H9 (cell line): ENCODE measurements at regions not wholly inside any gene's neighbourhood (a gene's known extent, or its start where the extent isn't known, plus 50 kb on each side); places are given as distances from the start of the nearest gene placed in this dataset.
"Not testable (repeated sequence)": the region's sequence is repeated elsewhere in the genome, so short reads cannot be mapped to it uniquely, and the experiment has no call there.

Experiments used
- DNase-seq: peaks from one replicate; pipeline ENCODE4 v3.0.0-alpha.2; 2017
- H2AFZ ChIP-seq: one replicate; pipeline ENCODE4 v1.6.1; 2013; ENCODE audit warnings: mild to moderate bottlenecking, low read length, control low read depth, moderate library complexity
- H2AK5ac ChIP-seq: 2 replicates; pipeline ENCODE4 v1.6.1; 2013; ENCODE audit warnings: low read length, control low read depth, mixed read lengths; ENCODE audit not compliant: insufficient read length
- H2BK120ac ChIP-seq: one replicate; pipeline ENCODE4 v1.6.1; 2013; ENCODE audit warnings: low read depth, mild to moderate bottlenecking, low read length, control low read depth, inconsistent platforms; ENCODE audit not compliant: poor library complexity, severe bottlenecking
- H2BK12ac ChIP-seq: 2 replicates; pipeline ENCODE4 v1.6.1; 2013; ENCODE audit warnings: low read length, control low read depth, mixed read lengths, low read depth; ENCODE audit not compliant: insufficient read length
- H2BK15ac ChIP-seq: 2 replicates; pipeline ENCODE4 v1.6.1; 2013; ENCODE audit warnings: low read depth, low read length, control low read depth
- H2BK20ac ChIP-seq: one replicate; pipeline ENCODE4 v1.6.1; 2013; ENCODE audit warnings: low read depth, mild to moderate bottlenecking, low read length, control low read depth, inconsistent platforms; ENCODE audit not compliant: poor library complexity, severe bottlenecking
- H2BK5ac ChIP-seq: 2 replicates; pipeline ENCODE4 v1.6.1; 2013; ENCODE audit warnings: low read length, control low read depth, mixed read lengths; ENCODE audit not compliant: insufficient read length
- H3K14ac ChIP-seq: 2 replicates; pipeline ENCODE4 v1.6.1; 2013; ENCODE audit warnings: low read length, control low read depth; ENCODE audit not compliant: insufficient read depth
- H3K18ac ChIP-seq: 2 replicates; pipeline ENCODE4 v1.6.1; 2013; ENCODE audit warnings: low read depth, mild to moderate bottlenecking, mixed read lengths, low read length, control low read depth; ENCODE audit not compliant: insufficient read length
- H3K23ac ChIP-seq: 2 replicates; pipeline ENCODE4 v1.6.1; 2013; ENCODE audit warnings: low read length, control low read depth, mixed read lengths, low read depth; ENCODE audit not compliant: insufficient read length
- H3K23me2 ChIP-seq: 2 replicates; pipeline ENCODE4 v1.6.1; 2013; ENCODE audit warnings: low read depth, mild to moderate bottlenecking, mixed read lengths, low read length, control low read depth; ENCODE audit not compliant: insufficient read length, poor library complexity, severe bottlenecking
- H3K27ac ChIP-seq: 2 replicates; pipeline ENCODE4 v1.5.1; 2013; ENCODE audit warnings: low read length, control low read depth, mixed read lengths, low read depth; ENCODE audit not compliant: insufficient read length
- H3K27me3 ChIP-seq: 2 replicates; pipeline ENCODE4 v1.6.1; 2013; ENCODE audit warnings: low read length, control low read depth, inconsistent platforms; ENCODE audit not compliant: insufficient read depth
- H3K4ac ChIP-seq: 2 replicates; pipeline ENCODE4 v1.6.1; 2013; ENCODE audit warnings: low read depth, mild to moderate bottlenecking, control low read depth, inconsistent platforms, low read length, moderate library complexity
- H3K4me1 ChIP-seq: 2 replicates; pipeline ENCODE4 v1.6.1; 2013; ENCODE audit warnings: low read length, control low read depth, inconsistent platforms; ENCODE audit not compliant: insufficient read depth
- H3K4me2 ChIP-seq: 2 replicates; pipeline ENCODE4 v1.6.1; 2013; ENCODE audit warnings: low read length, control low read depth, mixed read lengths; ENCODE audit not compliant: insufficient read length, insufficient read depth
- H3K56ac ChIP-seq: 2 replicates; pipeline ENCODE4 v1.6.1; 2013; ENCODE audit warnings: low read depth, mild to moderate bottlenecking, mixed read lengths, low read length, control low read depth; ENCODE audit not compliant: insufficient read length
- H3K79me1 ChIP-seq: 2 replicates; pipeline ENCODE4 v1.6.1; 2013; ENCODE audit warnings: low read depth, mild to moderate bottlenecking, moderate library complexity, low read length, control low read depth, inconsistent platforms; ENCODE audit not compliant: insufficient read depth, poor library complexity, severe bottlenecking
- H3K79me2 ChIP-seq: 2 replicates; pipeline ENCODE4 v1.6.1; 2013; ENCODE audit warnings: low read length, control low read depth, inconsistent platforms; ENCODE audit not compliant: insufficient read depth
- H3K9ac ChIP-seq: 2 replicates; pipeline ENCODE4 v1.6.1; 2013; ENCODE audit warnings: low read length, control low read depth, mixed read lengths; ENCODE audit not compliant: insufficient read length; ENCODE audit errors: extremely low read depth
- H3K9me3 ChIP-seq: one replicate; pipeline ENCODE4 v1.6.1; 2013; ENCODE audit warnings: low read depth, low read length, inconsistent platforms; ENCODE audit not compliant: control insufficient read depth
- H3T11ph ChIP-seq: one replicate; pipeline ENCODE4 v1.6.1; 2013; ENCODE audit warnings: mild to moderate bottlenecking, low read length, control low read depth, inconsistent platforms
- H4K20me1 ChIP-seq: one replicate; pipeline ENCODE4 v1.6.1; 2013; ENCODE audit not compliant: control insufficient read depth, insufficient read length, insufficient read depth
- H4K5ac ChIP-seq: 2 replicates; pipeline ENCODE4 v1.6.1; 2013; ENCODE audit warnings: low read depth, mild to moderate bottlenecking, mixed read lengths, low read length, control low read depth; ENCODE audit not compliant: insufficient read length
- H4K8ac ChIP-seq: replicated peaks from 2 replicates; pipeline ENCODE4 v1.6.1; 2013; ENCODE audit warnings: low read length, control low read depth, mixed read lengths, low read depth; ENCODE audit not compliant: insufficient read length
- H4K91ac ChIP-seq: 2 replicates; pipeline ENCODE4 v1.6.1; 2013; ENCODE audit warnings: low read depth, mild to moderate bottlenecking, moderate library complexity, mixed read lengths, low read length, control low read depth; ENCODE audit not compliant: insufficient read length
- H3K27ac Mint-ChIP-seq, 3 experiments: 2 replicates in 2 of 3; 3 replicates in 1 of 3; pipeline ENCODE4 v1.8.0; 2020 to 2021; ENCODE audit warnings: mixed read lengths in 3 of 3, mild to moderate bottlenecking in 1 of 3, moderate library complexity in 1 of 3
- H3K27me3 Mint-ChIP-seq: 2 replicates; pipeline ENCODE4 v1.8.0; 2021; ENCODE audit warnings: low read depth, mild to moderate bottlenecking, moderate library complexity, mixed read lengths
- H3K36me3 Mint-ChIP-seq, 3 experiments: 2 replicates in 2 of 3; 3 replicates in 1 of 3; pipeline ENCODE4 v1.8.0; 2020 to 2021; ENCODE audit warnings: low read depth in 3 of 3, mixed read lengths in 3 of 3; ENCODE audit not compliant: insufficient read depth in 1 of 3
- H3K4me1 Mint-ChIP-seq, 2 experiments: 2 replicates each; pipeline ENCODE4 v1.8.0; 2020; ENCODE audit warnings: mixed read lengths in 2 of 2
- H3K4me3 Mint-ChIP-seq, 2 experiments: 2 replicates in 1 of 2; 3 replicates in 1 of 2; pipeline ENCODE4 v1.8.0; 2020 to 2021; ENCODE audit warnings: mild to moderate bottlenecking in 2 of 2, mixed read lengths in 2 of 2, moderate library complexity in 1 of 2
- H3K9me3 Mint-ChIP-seq, 2 experiments: 2 replicates in 1 of 2; 3 replicates in 1 of 2; pipeline ENCODE4 v1.8.0; 2020; ENCODE audit warnings: mild to moderate bottlenecking in 2 of 2, mixed read lengths in 2 of 2, moderate library complexity in 1 of 2
- WGBS: extraction: QIAGEN DNeasy Blood & Tissue Kit; methylation state at CpG from one replicate; pipeline ENCODE4 v1.1.7; 2013; ENCODE audit warnings: missing lambda C conversion rate, low lambda C conversion rate, mixed read lengths; ENCODE audit not compliant: insufficient read length; ENCODE audit errors: extremely low coverage; 5-methylcytosine and 5-hydroxymethylcytosine counted together
- TF ChIP-seq, protein P1 (sequence below): fragments of 200-600 bp; sonication (generic); conservative IDR thresholded peaks from 3 replicates; pipeline ENCODE4 v1.8.0; 2021; ENCODE audit warnings: antibody characterized with exemption, mild to moderate bottlenecking

DNA sequence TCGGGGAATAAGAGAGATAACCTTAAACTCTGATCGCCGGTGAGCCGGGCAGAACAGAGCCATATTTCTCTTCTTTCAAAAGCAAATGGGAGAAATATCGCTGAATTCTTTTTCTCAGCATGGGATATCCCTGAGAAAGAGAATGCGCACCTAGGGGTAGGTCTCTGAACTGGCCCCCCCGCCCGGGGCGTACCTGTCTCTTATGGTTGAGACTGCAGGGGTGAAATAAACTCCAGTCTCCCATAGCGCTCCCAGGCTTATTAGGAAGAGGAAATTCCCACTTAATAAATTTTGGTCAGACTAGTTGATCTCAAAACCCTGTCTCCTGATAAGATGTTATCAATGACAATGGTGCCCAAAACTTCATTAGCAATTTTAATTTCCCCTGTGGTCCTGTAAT, 58.8 kb upstream of the ADAMTS5 start:
- H3K4me1 Mint-ChIP-seq: peaks cover 28 to 30% of the 10 kb centered on the region in 2 experiments
- not testable (repeated sequence) for H3K14ac ChIP-seq, H3K4me2 ChIP-seq, H2BK20ac ChIP-seq, H3K79me2 ChIP-seq, H4K5ac ChIP-seq, H3K27ac ChIP-seq, H3K18ac ChIP-seq, H3K4ac ChIP-seq, H4K91ac ChIP-seq, H2AFZ ChIP-seq, H3K79me1 ChIP-seq, H3K9ac ChIP-seq, H2BK5ac ChIP-seq, H3K27me3 Mint-ChIP-seq, H3K4me1 ChIP-seq, H3T11ph ChIP-seq, H2BK120ac ChIP-seq, H3K9me3 ChIP-seq, H2AK5ac ChIP-seq, H2BK12ac ChIP-seq, H4K8ac ChIP-seq, H3K23ac ChIP-seq, H3K27me3 ChIP-seq, H2BK15ac ChIP-seq, H3K9me3 Mint-ChIP-seq, H3K56ac ChIP-seq, H3K36me3 Mint-ChIP-seq, H3K23me2 ChIP-seq, H4K20me1 ChIP-seq
- peak overlapping the region; percentile 43 to 60 for H3K4me3 Mint-ChIP-seq
- H3K27ac Mint-ChIP-seq: peak overlapping the region; percentile 21 to 96 (median 70); a peak in 5 of 7 replicates
- DNase-seq: peak; percentile 47
- no CpG with 5 or more reads among the region's 10 CpGs for WGBS
- TF ChIP-seq, protein P1, sequence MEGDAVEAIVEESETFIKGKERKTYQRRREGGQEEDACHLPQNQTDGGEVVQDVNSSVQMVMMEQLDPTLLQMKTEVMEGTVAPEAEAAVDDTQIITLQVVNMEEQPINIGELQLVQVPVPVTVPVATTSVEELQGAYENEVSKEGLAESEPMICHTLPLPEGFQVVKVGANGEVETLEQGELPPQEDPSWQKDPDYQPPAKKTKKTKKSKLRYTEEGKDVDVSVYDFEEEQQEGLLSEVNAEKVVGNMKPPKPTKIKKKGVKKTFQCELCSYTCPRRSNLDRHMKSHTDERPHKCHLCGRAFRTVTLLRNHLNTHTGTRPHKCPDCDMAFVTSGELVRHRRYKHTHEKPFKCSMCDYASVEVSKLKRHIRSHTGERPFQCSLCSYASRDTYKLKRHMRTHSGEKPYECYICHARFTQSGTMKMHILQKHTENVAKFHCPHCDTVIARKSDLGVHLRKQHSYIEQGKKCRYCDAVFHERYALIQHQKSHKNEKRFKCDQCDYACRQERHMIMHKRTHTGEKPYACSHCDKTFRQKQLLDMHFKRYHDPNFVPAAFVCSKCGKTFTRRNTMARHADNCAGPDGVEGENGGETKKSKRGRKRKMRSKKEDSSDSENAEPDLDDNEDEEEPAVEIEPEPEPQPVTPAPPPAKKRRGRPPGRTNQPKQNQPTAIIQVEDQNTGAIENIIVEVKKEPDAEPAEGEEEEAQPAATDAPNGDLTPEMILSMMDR: 0 out of 3 replicates have a peak, but pooled peaks have one; percentile 23
